Smooth muscle cell (in vitro differentiated cells): ENCODE measurements at regions not wholly inside any gene's neighbourhood (a gene's known extent, or its start where the extent isn't known, plus 50 kb on each side); places are given as distances from the start of the nearest gene placed in this dataset.

Source experiments
- DNase-seq: peaks from one replicate; lab custom pipeline; 2025; ENCODE audit not compliant: unreplicated experiment; lab: John Stamatoyannopoulos, UW
- H2AFZ ChIP-seq: fragments of 200-600 bp; sonication (generic); 2 replicates; pipeline ENCODE4 v1.6.0; 2016; ENCODE audit warnings: antibody characterized with exemption, low read depth, mild to moderate bottlenecking
- H3F3A ChIP-seq: fragments of 200-600 bp; sonication (generic); 2 replicates; pipeline ENCODE4 v1.6.0; 2017; ENCODE audit warnings: antibody characterized with exemption, low read depth
- H3K27ac ChIP-seq: fragments of 200-600 bp; sonication (generic); 2 replicates; pipeline ENCODE4 v1.5.1; 2016; ENCODE audit warnings: low read depth, mild to moderate bottlenecking
- H3K27me3 ChIP-seq: fragments of 200-600 bp; sonication (generic); 2 replicates; pipeline ENCODE4 v1.6.1; 2016; ENCODE audit warnings: low read depth, mild to moderate bottlenecking
- H3K36me3 ChIP-seq: fragments of 200-600 bp; sonication (generic); 2 replicates; pipeline ENCODE4 v1.5.1; 2016; ENCODE audit warnings: low read depth
- H3K4me1 ChIP-seq: fragments of 200-600 bp; sonication (generic); 2 replicates; pipeline ENCODE4 v1.5.1; 2016; ENCODE audit warnings: low read depth
- H3K4me2 ChIP-seq: fragments of 200-600 bp; sonication (generic); 2 replicates; pipeline ENCODE4 v1.6.0; 2016; ENCODE audit warnings: mild to moderate bottlenecking
- H3K4me3 ChIP-seq: fragments of 200-600 bp; sonication (generic); 2 replicates; pipeline ENCODE4 v1.5.1; 2016; ENCODE audit warnings: mild to moderate bottlenecking
- H3K79me2 ChIP-seq: fragments of 200-600 bp; sonication (generic); 2 replicates; pipeline ENCODE4 v1.6.0; 2016; ENCODE audit warnings: low read depth, mild to moderate bottlenecking
- H3K9ac ChIP-seq: fragments of 200-600 bp; sonication (generic); 2 replicates; pipeline ENCODE4 v1.6.0; 2016; ENCODE audit warnings: low read depth
- H3K9me3 ChIP-seq: fragments of 200-600 bp; sonication (generic); replicated peaks from 2 replicates; pipeline ENCODE4 v1.5.1; 2016; ENCODE audit warnings: low read depth
- H4K20me1 ChIP-seq: fragments of 200-600 bp; sonication (generic); 2 replicates; pipeline ENCODE4 v1.6.0; 2016; ENCODE audit warnings: low read depth
- CTCF ChIP-seq: fragments of 200-600 bp; sonication (generic); IDR thresholded peaks from 2 replicates; pipeline ENCODE4 v1.5.1; 2017; ENCODE audit warnings: borderline replicate concordance, mild to moderate bottlenecking, antibody characterized with exemption; ENCODE audit not compliant: insufficient read depth, poor library complexity, severe bottlenecking
- WGBS: methylation state at CpG from one replicate; pipeline ENCODE4 v1.1.7; 2016; ENCODE audit warnings: low lambda C conversion rate; 5-methylcytosine and 5-hydroxymethylcytosine counted together

- Histone ChIP-seq H3K4me3 (no peak overlapping the region), H2AFZ (no peak overlapping the region), H3F3A (no peaks in the 10 kb centered on the region), H4K20me1 (no peaks in the 10 kb centered on the region), H3K4me2 (no peak overlapping the region), H3K9ac (no peak overlapping the region), H3K27me3 (no peaks in the 10 kb centered on the region), H3K79me2 (no peaks in the 10 kb centered on the region), H3K36me3 (no peaks in the 10 kb centered on the region), H3K9me3 (no peaks in the 10 kb centered on the region), H3K4me1 (no peaks in the 10 kb centered on the region), H3K27ac (no peak overlapping the region)
- no peak for DNase-seq
- TF ChIP-seq CTCF = no peak
- WGBS = 99% methylated on average over 3 of the region's 3 CpGs
Measured at GRCh38 chr2:60376252-60376651, 177.2 kb downstream of the BCL11A start.

GRCh38 chr2:60371681-60372080 lies 181.8 kb downstream of the BCL11A start:
- H3K79me2 ChIP-seq = no peaks in the 10 kb centered on the region
- no peaks in the 10 kb centered on the region for H4K20me1 ChIP-seq
- H3K4me3 ChIP-seq = no peak overlapping the region
- H3K4me1 ChIP-seq = no peaks in the 10 kb centered on the region
- H2AFZ ChIP-seq = no peak overlapping the region
- no peak overlapping the region for H3K9ac ChIP-seq
- no peak for DNase-seq
- H3K36me3 ChIP-seq = no peaks in the 10 kb centered on the region
- WGBS = 94% methylated on average over 3 of the region's 3 CpGs
- TF ChIP-seq CTCF = no peak
- no peak overlapping the region for H3K4me2 ChIP-seq
- H3K27ac ChIP-seq = no peak overlapping the region
- H3K9me3 ChIP-seq = no peaks in the 10 kb centered on the region
- no peaks in the 10 kb centered on the region for H3F3A ChIP-seq
- H3K27me3 ChIP-seq = no peaks in the 10 kb centered on the region

DNA sequence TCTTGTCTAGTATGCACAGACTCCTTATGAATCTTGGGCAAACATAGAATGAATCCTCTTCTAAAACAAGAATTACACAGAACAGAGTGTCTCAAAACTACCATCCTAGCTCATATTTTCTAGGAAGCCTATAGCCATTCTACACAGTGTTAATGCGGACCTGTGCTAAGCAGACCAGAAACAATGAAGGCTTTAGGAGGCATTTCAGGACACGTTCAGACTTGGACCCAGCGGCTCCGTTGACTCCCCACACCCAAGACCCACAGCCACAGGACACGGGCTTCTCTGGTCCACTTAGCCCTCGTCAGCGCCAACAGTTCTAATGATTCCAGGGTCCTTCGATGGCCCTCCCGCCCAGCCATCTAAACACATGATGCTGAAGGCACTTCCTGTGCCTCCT lies 182.2 kb downstream of the BCL11A start:
- no peak overlapping the region for H3K4me3 ChIP-seq
- H3K27me3 ChIP-seq = no peaks in the 10 kb centered on the region
- H3K9me3 ChIP-seq = no peaks in the 10 kb centered on the region
- no peak for DNase-seq
- no peaks in the 10 kb centered on the region for H4K20me1 ChIP-seq
- H3F3A ChIP-seq = no peaks in the 10 kb centered on the region
- no peak for TF ChIP-seq CTCF
- no peaks in the 10 kb centered on the region for H3K4me1 ChIP-seq
- H3K9ac ChIP-seq = no peak overlapping the region
- H3K4me2 ChIP-seq = no peak overlapping the region
- H3K27ac ChIP-seq = no peak overlapping the region
- H3K36me3 ChIP-seq = no peaks in the 10 kb centered on the region
- WGBS = 92% methylated on average over 9 of the region's 9 CpGs
- no peak overlapping the region for H2AFZ ChIP-seq
- H3K79me2 ChIP-seq = no peaks in the 10 kb centered on the region

DNA sequence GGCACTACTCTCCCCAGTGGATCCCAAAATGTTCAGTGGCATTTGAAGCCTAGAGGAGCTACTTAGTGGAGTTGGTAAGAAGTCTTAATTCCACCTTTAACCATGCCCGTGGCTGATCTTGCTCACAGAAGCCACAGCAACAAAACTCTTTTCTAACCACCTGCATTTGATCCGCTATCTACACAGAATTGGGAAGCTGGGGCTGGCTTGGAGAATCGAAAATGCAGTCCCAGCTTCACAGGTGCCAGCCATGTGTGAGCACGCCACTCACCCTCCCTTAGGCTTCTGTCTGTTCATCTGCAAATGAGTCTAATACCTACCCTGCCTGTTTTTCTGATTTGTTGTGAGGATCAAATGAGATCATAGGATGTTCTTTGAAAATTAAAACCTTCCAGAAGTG lies 182.6 kb downstream of the BCL11A start:
- H3K36me3 ChIP-seq = no peaks in the 10 kb centered on the region
- no peak for DNase-seq
- no peak overlapping the region for H3K27ac ChIP-seq
- 90% methylated on average over 4 of the region's 4 CpGs for WGBS
- no peak for TF ChIP-seq CTCF
- H3K27me3 ChIP-seq = no peaks in the 10 kb centered on the region
- no peak overlapping the region for H2AFZ ChIP-seq
- no peak overlapping the region for H3K4me2 ChIP-seq
- H3K9me3 ChIP-seq = no peaks in the 10 kb centered on the region
- H3K79me2 ChIP-seq = no peaks in the 10 kb centered on the region
- H3K9ac ChIP-seq = no peak overlapping the region
- H4K20me1 ChIP-seq = no peaks in the 10 kb centered on the region
- H3K4me1 ChIP-seq = no peaks in the 10 kb centered on the region
- no peak overlapping the region for H3K4me3 ChIP-seq
- no peaks in the 10 kb centered on the region for H3F3A ChIP-seq
